NCI-H146 treated with DMSO at 0.1 percent for 48 hours (cell line): ENCODE measurements at regions not wholly inside any gene's neighbourhood (a gene's known extent, or its start where the extent isn't known, plus 50 kb on each side); places are given as distances from the start of the nearest gene placed in this dataset.
A peak's percentile ranks its signal among the peaks of the same experiment; 100 is the strongest.
"Not testable (repeated sequence)": the region's sequence is repeated elsewhere in the genome, so short reads cannot be mapped to it uniquely, and the experiment has no call there.

Experiments used
- DNase-seq: peaks from one replicate; lab custom pipeline; 2025; ENCODE audit not compliant: unreplicated experiment; lab: John Stamatoyannopoulos, UW

DNA sequence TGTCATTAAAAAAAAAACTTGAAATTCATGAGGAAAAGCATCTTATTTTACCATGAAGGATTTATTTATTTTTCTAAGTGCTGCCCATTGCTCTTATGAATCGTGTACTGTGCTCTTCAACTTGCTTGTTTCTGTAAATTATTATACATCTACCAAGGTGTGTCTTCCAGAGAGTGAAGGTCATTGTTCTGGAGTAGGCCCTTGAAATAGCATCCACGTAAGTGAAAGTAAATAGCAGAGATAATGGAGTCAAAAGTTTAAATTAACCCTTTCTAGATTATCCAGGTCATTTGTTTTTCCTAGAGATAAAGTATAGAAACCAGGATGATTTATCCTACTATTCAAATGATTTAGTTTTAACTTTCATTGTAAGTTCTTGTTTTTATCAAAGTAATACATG lies 473.1 kb downstream of the DIRAS2 start:
- no peak for DNase-seq

GRCh38 chr9:90173935-90174334 lies 468.7 kb downstream of the DIRAS2 start:
- not testable (repeated sequence) for DNase-seq

DNA sequence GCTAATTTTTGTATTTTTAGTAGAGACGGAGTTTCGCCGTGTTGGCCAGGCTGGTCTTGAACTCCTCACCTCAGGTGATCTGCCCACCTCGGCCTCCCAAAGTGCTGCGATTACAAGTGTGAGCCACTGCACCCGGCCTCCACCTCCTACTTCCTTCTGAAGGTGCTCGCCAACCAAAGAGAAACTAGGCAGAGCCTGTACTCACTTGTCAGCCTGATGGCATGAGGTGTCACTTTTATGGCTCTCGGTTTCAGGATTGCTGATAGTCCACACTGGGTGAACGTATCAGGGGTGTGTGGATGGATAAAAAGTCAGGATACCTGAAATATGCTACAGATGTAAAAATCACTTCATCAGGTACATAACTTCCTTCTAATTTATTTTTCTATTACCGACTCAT lies 468.3 kb downstream of the DIRAS2 start:
- not testable (repeated sequence) for DNase-seq

DNA sequence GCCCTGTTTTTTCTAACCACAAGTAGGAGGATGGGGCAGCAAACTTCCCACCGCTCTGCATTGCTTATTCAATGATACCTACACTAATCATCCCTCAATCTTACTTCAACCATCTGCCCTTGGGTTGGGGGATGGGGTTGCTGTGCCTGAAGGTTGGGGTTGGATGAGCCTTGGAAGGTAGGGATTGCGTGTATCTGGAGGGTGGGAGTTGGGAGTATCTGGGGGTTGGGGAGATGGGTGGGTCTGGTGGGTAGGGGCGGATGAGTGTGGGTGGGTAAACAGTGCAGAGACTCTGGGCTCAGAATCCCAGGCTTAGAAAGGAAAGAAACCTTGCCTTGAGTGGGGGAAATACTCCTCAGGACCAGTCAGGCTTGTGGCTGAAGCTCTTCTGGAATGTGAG lies 467.4 kb downstream of the DIRAS2 start:
- no peak for DNase-seq

GRCh38 chr9:90175865-90176264 lies 466.8 kb downstream of the DIRAS2 start:
- DNase-seq: no peak

- peak; percentile 98 for DNase-seq
These were observed 465.7 kb downstream of the DIRAS2 start for GRCh38 chr9:90176901-90177300.

- no peak for DNase-seq
These were observed 462.2 kb downstream of the DIRAS2 start for GRCh38 chr9:90180381-90180780.

- no peak for DNase-seq
These were observed 454.0 kb downstream of the DIRAS2 start for GRCh38 chr9:90188656-90189055.

DNA sequence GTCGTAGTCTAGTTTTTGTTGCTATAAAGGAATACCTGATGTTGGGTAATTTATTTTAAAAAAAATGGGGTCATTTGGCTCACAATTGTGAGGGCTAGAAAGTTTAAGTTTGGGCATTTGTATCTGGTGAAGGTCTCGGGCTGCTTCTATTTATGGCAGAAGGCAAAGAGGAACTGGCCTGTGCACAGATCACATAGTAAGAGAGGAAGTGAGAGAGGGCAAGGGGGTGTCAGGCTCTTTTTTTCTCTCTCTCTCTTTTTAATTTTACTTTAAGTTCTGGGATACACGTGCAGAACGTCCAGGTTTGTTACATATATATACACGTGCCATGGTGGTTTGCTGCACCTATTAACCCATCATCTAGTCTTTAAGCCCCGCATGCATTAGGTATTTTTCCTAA lies 453.3 kb downstream of the DIRAS2 start:
- DNase-seq: no peak

- DNase-seq: not testable (repeated sequence)
These were observed 450.2 kb downstream of the DIRAS2 start for GRCh38 chr9:90192465-90192864.

DNA sequence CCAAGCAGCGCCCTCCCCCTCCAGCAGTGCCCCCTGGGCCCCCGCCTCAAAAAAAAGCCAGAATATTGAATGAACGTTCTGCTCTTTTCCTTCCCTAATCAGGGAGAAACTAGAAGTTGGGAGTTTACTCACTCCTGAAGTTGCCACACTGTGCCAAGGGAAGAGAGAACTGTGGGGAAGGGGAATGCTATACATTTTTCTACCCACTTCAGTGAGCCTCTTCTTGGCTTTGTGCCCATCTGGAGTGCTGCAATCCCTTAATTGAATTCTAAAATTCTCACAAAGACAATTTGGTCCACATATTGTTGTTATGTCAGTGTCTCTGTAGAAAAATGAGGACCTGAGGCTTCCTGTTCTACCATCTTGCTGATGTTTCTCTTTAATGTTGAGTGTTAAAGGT lies 443.7 kb downstream of the DIRAS2 start:
- DNase-seq: no peak

- DNase-seq: no peak
These were observed 440.9 kb downstream of the DIRAS2 start for GRCh38 chr9:90201766-90202165.

- no peak for DNase-seq
These were observed 438.3 kb downstream of the DIRAS2 start for GRCh38 chr9:90204128-90204831.

- DNase-seq: not testable (repeated sequence)
These were observed 429.6 kb downstream of the DIRAS2 start for GRCh38 chr9:90213045-90213444.

DNA sequence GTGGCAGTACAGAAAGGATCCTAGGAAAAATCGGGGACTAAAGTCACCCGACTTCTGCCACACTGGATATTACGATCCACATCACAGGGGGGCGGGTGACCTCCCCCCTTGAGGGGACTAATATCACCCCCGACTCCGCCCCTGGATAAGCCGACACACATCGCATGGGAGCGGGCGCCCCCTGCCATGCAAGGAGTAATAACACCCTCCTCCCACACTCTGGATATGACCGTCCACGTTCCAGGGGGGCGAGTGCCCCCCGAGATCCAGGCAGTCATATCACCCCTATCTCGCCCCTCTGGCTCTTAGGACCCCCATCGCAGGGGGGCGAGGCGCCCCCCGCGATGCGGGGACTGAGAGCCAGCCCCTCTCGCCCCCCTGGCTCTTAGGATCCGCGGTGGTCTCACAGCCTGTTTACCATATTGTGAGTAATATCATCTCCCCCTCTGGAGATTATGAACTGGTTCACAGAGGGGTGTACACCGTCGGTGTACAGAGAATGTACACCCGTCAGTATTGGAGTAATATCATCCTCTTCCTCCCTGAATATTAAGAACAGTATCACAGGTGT lies 423.0 kb downstream of the DIRAS2 start:
- DNase-seq: no peak

- DNase-seq: not testable (repeated sequence)
These were observed 420.7 kb downstream of the DIRAS2 start for GRCh38 chr9:90221899-90222298.

DNA sequence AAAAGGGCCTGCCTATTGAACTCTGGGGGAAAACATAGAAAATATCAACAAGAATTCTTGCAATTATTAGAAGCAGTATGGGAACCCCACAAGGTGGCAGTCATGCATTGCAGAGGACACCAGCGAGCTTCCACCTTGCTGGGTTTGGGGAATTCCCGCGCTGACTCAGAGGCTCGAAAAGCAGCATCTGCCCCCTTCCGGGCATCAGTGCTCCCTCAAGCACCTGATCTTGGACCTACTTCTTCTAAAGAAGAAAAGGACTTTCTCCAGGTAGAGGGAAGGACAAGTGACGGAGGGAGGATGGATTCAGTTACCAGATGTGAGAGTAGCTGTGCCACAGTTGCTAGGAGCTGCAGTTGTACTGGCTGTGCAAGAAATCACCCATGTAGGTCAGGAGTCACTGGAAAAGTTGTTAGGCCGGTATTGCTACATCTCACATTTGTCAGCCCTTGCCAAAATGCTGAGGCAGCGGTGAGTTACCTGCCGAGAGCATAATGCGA lies 415.7 kb downstream of the DIRAS2 start:
- DNase-seq: peak; percentile 38

GRCh38 chr9:90233081-90233480 lies 409.5 kb downstream of the DIRAS2 start:
- not testable (repeated sequence) for DNase-seq

- no peak for DNase-seq
These were observed 402.1 kb downstream of the DIRAS2 start for GRCh38 chr9:90240541-90240940.

DNA sequence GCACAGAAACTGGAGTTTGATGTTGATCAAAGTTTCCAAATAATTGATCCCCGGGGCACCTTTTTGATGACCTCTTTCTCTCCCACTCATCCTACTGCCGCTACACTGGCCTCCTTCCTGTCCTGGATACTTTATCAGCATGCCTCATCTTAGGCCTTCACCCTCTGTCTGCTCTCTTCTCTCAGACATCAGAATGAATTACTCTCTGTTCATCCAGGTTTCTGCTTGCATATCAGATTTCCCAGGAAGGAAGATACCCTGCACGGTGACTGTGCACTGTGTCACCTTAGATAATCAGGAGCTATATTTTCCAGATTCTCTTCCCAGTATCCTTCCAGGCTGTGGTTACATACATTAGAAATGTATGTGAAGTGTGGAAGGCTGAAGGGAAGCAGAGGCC lies 397.0 kb downstream of the DIRAS2 start:
- DNase-seq: no peak

DNA sequence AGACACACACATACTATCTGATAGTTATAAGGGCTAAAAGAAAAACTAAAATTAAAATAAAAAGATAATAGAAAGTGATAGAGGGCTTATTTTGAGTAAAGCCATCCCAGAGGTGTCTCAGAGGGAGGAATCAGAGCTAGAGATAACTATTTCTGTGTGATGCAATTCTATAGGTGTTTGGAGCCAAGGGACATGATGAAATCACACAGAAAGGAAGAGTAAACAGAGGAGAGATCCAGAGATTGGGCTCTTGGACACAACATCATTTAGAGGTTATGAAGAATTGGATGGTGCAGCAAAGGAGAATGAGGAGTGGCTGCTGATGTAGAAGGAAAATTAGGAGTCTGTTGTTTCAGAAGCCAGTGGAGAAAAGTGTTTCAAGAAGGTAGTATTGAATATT lies 393.5 kb downstream of the DIRAS2 start:
- DNase-seq: no peak

DNA sequence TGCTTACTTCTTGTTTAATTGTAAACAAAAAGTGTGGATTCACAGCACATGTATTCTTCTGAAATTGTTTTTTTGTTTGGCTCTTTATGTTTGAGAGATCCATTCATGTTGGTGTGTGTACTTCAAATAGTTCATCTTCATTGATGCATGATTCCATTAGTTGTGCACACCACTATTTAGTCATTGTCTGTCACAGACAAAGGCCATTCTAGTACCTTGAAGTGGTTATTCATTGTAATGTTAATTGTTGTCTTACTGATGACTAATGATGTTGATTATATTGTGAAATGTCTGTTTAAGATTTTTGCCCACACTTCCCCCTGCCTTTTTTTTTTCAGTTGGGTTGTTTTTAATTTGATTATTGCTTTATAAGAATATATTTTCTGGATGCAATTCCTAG lies 391.3 kb downstream of the DIRAS2 start:
- no peak for DNase-seq

DNA sequence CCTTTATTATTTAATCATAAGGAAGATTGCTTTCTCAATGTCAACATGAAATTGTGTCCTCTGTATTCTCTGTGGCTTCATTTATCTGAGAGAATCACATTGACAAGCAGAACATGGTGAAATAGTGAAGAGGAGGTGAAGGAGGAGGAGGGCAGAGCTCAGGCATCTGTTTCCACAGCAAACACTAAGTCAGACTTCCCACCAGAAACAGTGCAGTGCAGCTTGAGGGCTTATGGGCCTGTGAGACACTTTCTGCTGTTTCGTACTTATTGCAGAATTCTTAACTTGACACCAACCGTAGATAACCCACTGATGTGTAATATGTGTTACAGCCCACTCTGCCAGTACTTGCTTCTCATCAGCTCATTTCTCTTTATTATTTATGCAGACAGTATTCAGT lies 386.3 kb downstream of the DIRAS2 start:
- DNase-seq: no peak
